GM18498 (cell line): ENCODE measurements at regions not wholly inside any gene's neighbourhood (a gene's known extent, or its start where the extent isn't known, plus 50 kb on each side); places are given as distances from the start of the nearest gene placed in this dataset.

Experiments used
- ATAC-seq: cut with Tn5 transposase; IDR thresholded peaks from one replicate; pipeline ENCODE4 v1.9.1; 2021; ENCODE audit warnings: mild to moderate bottlenecking, moderate library complexity; ENCODE audit not compliant: unreplicated experiment

- ATAC-seq: no peak
Observed at GRCh38 chr3:40593351-40593750, 68.6 kb downstream of the ZNF621 start.

- no peak for ATAC-seq
Observed at GRCh38 chr3:40597441-40597840, 72.7 kb downstream of the ZNF621 start.

GRCh38 chr3:40598338-40598737 lies 73.6 kb downstream of the ZNF621 start:
- ATAC-seq: no peak

GRCh38 chr3:40598962-40599361 lies 74.2 kb downstream of the ZNF621 start:
- ATAC-seq: no peak

GRCh38 chr3:40602778-40603385 lies 78.1 kb downstream of the ZNF621 start:
- no peak for ATAC-seq

- ATAC-seq: no peak
Observed at GRCh38 chr3:40605960-40606359, 81.2 kb downstream of the ZNF621 start.

- no peak for ATAC-seq
Observed at GRCh38 chr3:40608091-40608490, 83.3 kb downstream of the ZNF621 start.

- ATAC-seq: no peak
Observed at GRCh38 chr3:40613306-40613705, 88.5 kb downstream of the ZNF621 start.

- ATAC-seq: no peak
Observed at GRCh38 chr3:40615110-40615915, 90.6 kb downstream of the ZNF621 start.

GRCh38 chr3:40615918-40616819 lies 91.4 kb downstream of the ZNF621 start:
- ATAC-seq: no peak

- no peak for ATAC-seq
Observed at GRCh38 chr3:40617084-40617483, 92.3 kb downstream of the ZNF621 start.

GRCh38 chr3:40618158-40618557 lies 93.4 kb downstream of the ZNF621 start:
- no peak for ATAC-seq

- ATAC-seq: no peak
Observed at GRCh38 chr3:40620151-40620550, 95.4 kb downstream of the ZNF621 start.

- no peak for ATAC-seq
Observed at GRCh38 chr3:40621252-40621651, 96.5 kb downstream of the ZNF621 start.

GRCh38 chr3:40623567-40623966 lies 98.8 kb downstream of the ZNF621 start:
- ATAC-seq: peak; percentile 95

GRCh38 chr3:40624189-40624769 lies 99.5 kb downstream of the ZNF621 start:
- no peak for ATAC-seq

- no peak for ATAC-seq
Observed at GRCh38 chr3:40627095-40627494, 102.3 kb downstream of the ZNF621 start.

GRCh38 chr3:40628984-40629383 lies 104.2 kb downstream of the ZNF621 start:
- ATAC-seq: no peak

- ATAC-seq: no peak
Observed at GRCh38 chr3:40631341-40631995, 106.7 kb downstream of the ZNF621 start.

GRCh38 chr3:40637906-40638305 lies 113.1 kb downstream of the ZNF621 start:
- no peak for ATAC-seq

- no peak for ATAC-seq
Observed at GRCh38 chr3:40639006-40639405, 114.2 kb downstream of the ZNF621 start.
